Duodenal mucosa (tissue), 2 donors: ENCODE measurements at regions not wholly inside any gene's neighbourhood (a gene's known extent, or its start where the extent isn't known, plus 50 kb on each side); places are given as distances from the start of the nearest gene placed in this dataset.
"Not testable (repeated sequence)": the region's sequence is repeated elsewhere in the genome, so short reads cannot be mapped to it uniquely, and the experiment has no call there.

Source experiments
- H3K27ac ChIP-seq: one replicate; pipeline ENCODE4 v1.7.0; 2013; ENCODE audit warnings: low read depth, low read length
- H3K27me3 ChIP-seq, 2 donors: one replicate each; pipeline ENCODE4 v1.7.0; 2013; ENCODE audit warnings: low read length in 2 of 2, control low read depth in 1 of 2; ENCODE audit not compliant: insufficient read depth in 2 of 2, control insufficient read depth in 1 of 2
- H3K36me3 ChIP-seq, 2 donors: one replicate each; pipeline ENCODE4 v1.7.0; 2013; ENCODE audit warnings: low read length in 2 of 2, control low read depth in 1 of 2; ENCODE audit not compliant: insufficient read depth in 2 of 2, control insufficient read depth in 1 of 2
- H3K4me1 ChIP-seq, 2 donors: one replicate each; pipeline ENCODE4 v1.7.0; 2013; ENCODE audit warnings: low read length in 2 of 2, control low read depth in 1 of 2; ENCODE audit not compliant: insufficient read depth in 2 of 2, control insufficient read depth in 1 of 2
- H3K4me3 ChIP-seq, 2 donors: one replicate each; pipeline ENCODE4 v1.7.0; 2013; ENCODE audit warnings: low read length in 2 of 2, low read depth in 1 of 2
- H3K9ac ChIP-seq, 2 donors: one replicate each; pipeline ENCODE4 v1.7.0; 2013; ENCODE audit warnings: low read length in 2 of 2, low read depth in 1 of 2
- H3K9me3 ChIP-seq, 2 donors: one replicate each; pipeline ENCODE4 v1.7.0; 2013; ENCODE audit warnings: low read length in 2 of 2, control low read depth in 1 of 2; ENCODE audit not compliant: control insufficient read depth in 1 of 2

DNA sequence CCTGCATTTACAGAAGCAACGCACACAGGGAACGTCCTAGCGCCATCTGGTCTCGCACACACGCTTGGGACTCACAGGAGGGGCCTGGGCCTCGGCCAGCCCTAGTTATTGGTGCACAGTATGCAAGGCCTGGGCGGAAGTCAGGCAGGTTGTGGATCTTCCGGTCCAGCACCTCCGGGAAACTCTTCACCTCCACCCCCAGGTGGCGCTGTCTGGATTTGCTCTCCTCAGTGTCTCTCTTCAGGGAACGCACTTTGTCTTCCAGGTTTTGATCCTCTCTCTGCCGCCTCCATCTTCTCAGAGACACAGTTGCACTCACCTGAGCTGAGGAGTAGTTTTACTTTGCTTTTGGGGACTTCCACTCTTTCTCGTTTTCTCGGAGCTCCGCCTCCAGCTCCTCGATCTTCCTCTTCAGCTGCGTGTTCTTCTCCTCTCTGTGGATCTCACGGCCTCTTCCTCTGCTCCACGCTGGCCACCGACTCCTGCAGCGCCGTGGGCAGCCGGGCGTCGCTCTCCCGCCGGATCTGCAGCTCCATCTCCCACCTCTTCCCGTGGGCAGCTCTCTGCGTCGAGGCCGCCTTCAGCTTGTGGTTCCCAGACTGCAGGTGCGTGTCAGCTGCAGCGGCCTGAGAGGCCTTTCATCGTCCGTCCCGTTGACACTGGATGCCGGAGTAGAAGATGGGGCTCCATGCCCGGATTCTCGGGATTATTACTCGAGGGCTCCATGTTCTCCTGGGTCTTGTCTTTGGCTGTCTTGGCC, 933.8 kb downstream of the TMEM121 start:
- Histone ChIP-seq H3K36me3 (no peaks in the 10 kb centered on the region), H3K9me3 (no peaks in the 10 kb centered on the region), H3K27ac (no peak overlapping the region), H3K4me1 (no peaks in the 10 kb centered on the region), H3K27me3 (no peaks in the 10 kb centered on the region), H3K4me3 (no peak overlapping the region), H3K9ac (no peak overlapping the region)

DNA sequence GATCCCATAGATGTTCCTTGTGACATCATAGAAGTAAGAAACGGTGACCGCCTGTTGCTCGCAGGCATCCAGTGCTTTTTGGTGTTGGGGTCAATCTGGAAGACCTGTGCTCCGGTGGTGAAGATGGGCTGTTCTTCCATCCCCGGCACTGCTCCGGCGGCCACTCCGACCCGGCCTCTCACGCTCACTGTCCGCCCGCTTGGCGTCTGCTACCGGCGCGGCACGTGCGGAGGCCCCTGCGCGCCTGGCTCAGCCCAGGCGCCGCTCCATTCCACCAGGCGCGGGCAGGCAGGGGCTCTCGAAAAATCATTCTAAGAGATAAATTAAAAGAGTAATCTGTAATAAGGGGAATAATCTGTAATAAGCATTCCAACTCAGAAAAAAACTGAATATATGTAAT, 934.5 kb downstream of the TMEM121 start:
- Histone ChIP-seq H3K36me3 (no peaks in the 10 kb centered on the region), H3K27me3 (no peaks in the 10 kb centered on the region)

DNA sequence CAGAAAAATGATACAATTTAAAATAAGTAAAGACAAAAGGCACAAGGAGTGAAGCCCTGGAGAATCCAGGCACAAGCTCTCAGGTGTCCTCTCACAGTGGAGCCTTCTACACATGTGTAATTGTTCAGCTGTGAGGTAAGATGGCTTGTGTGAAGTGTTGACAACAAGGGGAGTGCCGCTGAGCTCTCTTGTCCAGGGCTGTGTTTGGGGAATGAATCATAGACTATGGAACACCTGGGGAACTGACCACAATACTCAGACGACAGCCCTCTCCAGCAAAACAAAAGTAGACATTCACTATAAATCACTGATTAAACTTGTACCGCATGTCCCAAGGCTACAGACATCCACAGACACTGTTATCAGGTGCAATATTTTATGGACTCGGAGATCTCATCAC, 940.1 kb downstream of the TMEM121 start:
- not testable (repeated sequence) for H3K9me3 ChIP-seq, H3K27ac ChIP-seq, H3K4me1 ChIP-seq, H3K9ac ChIP-seq, H3K4me3 ChIP-seq, H3K36me3 ChIP-seq, H3K27me3 ChIP-seq

More for the DNA sequence above, 934.5 kb downstream of the TMEM121 start:
- H3K27ac ChIP-seq = no peak overlapping the region
- H3K9ac ChIP-seq = no peak overlapping the region
- H3K4me1 ChIP-seq = no peaks in the 10 kb centered on the region
- H3K9me3 ChIP-seq = no peaks in the 10 kb centered on the region
- H3K4me3 ChIP-seq = no peak overlapping the region

DNA sequence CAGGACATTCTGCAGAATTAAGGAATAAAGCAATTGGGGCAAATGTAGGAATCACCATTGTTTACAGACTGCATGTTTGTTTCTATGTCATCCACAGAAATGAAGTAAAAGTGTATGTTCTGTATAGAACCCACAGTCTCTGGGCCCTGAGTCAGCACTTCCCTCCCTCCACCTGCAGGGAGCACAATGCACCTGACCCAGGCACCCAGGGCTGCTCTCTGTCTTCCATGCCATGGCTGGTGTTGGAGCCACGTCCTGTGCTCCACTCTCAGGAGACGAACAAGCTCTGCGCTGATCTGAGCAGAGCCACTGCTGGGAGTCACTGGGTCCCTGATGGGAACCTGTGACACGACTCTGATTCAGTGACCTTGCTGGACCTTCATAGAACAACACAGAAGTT, 942.5 kb downstream of the TMEM121 start:
- not testable (repeated sequence) for H3K36me3 ChIP-seq, H3K27me3 ChIP-seq, H3K27ac ChIP-seq, H3K9ac ChIP-seq, H3K4me3 ChIP-seq, H3K9me3 ChIP-seq, H3K4me1 ChIP-seq

DNA sequence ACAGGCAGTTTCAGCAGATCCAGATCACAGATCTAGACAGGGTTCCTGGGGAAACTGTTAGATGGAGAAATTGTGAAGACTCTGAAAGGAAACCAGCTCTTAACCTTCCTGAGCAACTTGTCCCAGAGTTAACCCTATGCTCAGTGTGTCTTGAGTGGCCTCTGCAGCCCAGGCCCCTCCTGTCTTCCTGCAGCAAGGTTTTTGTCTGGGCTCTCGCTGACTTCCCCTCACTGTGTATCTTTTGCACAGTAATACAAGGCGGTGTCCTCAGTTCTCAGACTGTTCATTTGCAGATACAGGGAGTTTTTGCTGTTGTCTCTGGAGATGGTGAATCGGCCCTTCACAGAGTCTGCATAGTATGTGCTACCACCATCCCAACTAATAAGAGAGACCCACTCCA, 943.6 kb downstream of the TMEM121 start:
- H3K9me3 ChIP-seq, H3K27ac ChIP-seq: not testable (repeated sequence)

DNA sequence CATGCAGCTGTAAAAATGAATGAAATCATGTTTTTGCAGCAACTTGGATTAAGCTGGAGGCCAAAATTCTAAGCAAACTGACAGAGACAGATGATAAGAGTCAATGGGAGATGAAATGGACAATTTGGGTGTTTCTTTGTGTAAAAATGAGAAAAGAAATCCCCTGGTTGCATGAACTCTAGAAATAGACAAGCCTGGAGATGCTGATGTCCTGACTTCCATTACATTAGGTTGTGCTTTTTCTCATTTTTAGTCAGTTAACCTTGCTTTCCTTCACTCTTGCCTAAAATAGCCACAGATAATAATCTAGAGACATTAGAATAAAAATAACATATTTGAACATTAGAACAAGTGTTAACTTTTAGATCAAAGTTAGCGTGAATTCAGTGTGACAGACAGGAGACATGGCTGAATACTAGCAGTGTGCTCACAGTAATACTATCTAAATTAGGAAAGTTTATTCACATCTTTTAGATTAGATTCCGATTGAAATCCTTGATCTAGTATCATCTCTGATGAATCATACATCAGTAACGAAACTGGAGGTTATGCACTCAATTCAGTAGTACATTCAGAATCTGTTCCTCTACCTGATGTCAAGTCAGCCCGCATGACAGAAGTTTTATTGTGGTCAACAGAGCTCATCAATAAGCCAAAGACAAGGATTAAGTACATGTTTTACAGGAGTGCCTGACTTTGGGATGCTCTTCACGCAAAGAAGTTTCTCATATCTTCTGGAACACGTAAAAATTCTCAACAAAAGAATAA, 948.1 kb downstream of the TMEM121 start:
- not testable (repeated sequence) for H3K27me3 ChIP-seq, H3K36me3 ChIP-seq, H3K9me3 ChIP-seq, H3K27ac ChIP-seq, H3K9ac ChIP-seq, H3K4me3 ChIP-seq, H3K4me1 ChIP-seq

More for the DNA sequence above, 943.6 kb downstream of the TMEM121 start:
- not testable (repeated sequence) for H3K9ac ChIP-seq, H3K4me3 ChIP-seq, H3K27me3 ChIP-seq, H3K4me1 ChIP-seq, H3K36me3 ChIP-seq

DNA sequence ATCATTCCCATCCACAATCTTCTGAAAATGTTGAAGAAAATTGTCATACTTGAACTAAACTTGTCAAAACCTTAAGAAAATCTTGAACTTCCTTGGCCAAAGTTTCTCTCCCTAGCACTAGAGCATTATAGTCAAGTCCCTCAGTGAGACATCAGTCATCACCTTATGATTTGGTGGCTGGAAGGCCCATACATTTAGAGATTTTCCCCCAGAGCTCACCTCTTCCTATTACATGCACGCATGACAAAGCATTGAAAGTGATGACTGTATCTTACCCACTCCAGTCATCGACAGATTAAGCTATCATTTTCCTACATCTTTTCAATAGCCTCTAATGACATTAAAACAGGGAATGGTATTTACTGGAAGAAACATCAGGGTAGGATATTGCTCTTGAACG, 948.8 kb downstream of the TMEM121 start:
- not testable (repeated sequence) for H3K9ac ChIP-seq, H3K27me3 ChIP-seq, H3K9me3 ChIP-seq, H3K4me1 ChIP-seq, H3K27ac ChIP-seq, H3K4me3 ChIP-seq, H3K36me3 ChIP-seq

DNA sequence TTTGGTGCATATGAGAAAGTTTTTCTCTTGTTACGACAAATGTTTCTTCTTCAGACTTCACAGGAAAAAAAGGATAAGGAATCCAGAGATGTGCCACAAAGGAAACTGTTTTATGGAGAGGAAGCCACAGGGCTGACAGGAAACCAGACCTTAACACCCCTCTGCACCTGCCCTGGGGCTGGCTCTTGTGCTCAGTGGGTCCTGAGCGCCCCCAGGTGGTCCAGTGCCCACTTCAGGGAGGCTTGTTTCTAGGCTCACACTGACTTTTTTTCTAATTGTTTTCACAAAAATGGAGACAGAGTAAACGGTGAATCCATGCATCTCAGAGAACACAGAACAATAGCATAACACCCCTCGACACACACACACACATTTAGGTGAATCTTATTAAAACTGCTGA, 951.2 kb downstream of the TMEM121 start:
- H3K27ac ChIP-seq, H3K4me1 ChIP-seq, H3K36me3 ChIP-seq, H3K27me3 ChIP-seq, H3K4me3 ChIP-seq, H3K9me3 ChIP-seq, H3K9ac ChIP-seq: not testable (repeated sequence)

DNA sequence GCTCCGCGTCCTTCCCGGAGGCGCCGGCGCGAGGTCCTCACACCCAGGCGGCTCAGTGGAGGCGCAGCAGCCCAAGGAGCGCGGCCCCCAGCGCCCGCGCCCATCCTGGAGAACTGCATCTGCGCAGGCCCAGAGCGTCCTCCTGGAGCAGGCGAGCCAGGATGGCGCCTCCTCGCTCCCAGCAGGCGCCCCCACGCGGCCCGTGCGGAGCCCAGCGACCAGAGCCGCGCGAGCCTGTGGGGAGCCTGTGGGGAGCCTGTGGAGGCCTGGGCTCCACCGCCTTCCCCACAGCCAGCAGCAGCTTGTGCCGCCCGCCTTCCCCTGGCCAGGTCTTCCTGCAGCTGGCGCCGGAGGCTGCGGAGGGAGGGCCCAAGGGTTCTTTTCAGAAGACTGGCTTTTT, 953.9 kb downstream of the TMEM121 start:
- H3K36me3 ChIP-seq, H3K4me1 ChIP-seq, H3K9me3 ChIP-seq, H3K27ac ChIP-seq, H3K4me3 ChIP-seq, H3K27me3 ChIP-seq, H3K9ac ChIP-seq: not testable (repeated sequence)

DNA sequence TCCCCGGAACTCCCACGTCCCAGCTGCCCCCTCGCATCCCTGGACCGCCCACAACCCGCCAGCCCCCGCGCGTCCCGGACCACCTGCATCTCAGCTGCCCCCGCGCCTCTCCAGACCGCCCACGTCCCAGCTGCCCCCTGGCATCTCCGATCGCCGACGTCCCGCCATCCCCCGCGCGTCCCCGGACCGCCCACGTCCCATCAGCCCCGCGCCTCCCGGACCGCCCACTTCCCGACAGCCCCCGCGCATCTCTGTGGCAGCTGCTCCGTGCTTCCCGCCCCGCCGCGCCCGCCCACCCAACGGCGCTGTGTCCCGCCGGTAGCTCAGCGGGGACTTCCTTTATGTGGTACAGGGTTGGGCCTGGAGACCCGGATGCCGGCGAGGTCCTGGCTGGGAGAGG, 955.8 kb downstream of the TMEM121 start:
- H3K9ac ChIP-seq, H3K27me3 ChIP-seq, H3K27ac ChIP-seq, H3K4me1 ChIP-seq, H3K9me3 ChIP-seq, H3K4me3 ChIP-seq, H3K36me3 ChIP-seq: not testable (repeated sequence)
